Mucosa of descending colon (tissue), 3 donors: ENCODE measurements at regions not wholly inside any gene's neighbourhood (a gene's known extent, or its start where the extent isn't known, plus 50 kb on each side); places are given as distances from the start of the nearest gene placed in this dataset.

ENCODE experiments used
- ATAC-seq: fragments of 200-7000 bp; cut with Tn5 transposase; one replicate; pipeline ENCODE4 v1.9.1; 2020; ENCODE audit warnings: mild to moderate bottlenecking, moderate library complexity
- DNase-seq, 3 donors: peaks; one replicate each; pipeline ENCODE4 v3.0.0-alpha.2; 2020
- H3K36me3 ChIP-seq: fragments of 200-600 bp; one replicate; pipeline ENCODE4 v1.8.0; 2021; ENCODE audit warnings: low read depth, mild to moderate bottlenecking
- H3K4me1 ChIP-seq: fragments of 200-600 bp; one replicate; pipeline ENCODE4 v1.8.0; 2021; ENCODE audit warnings: low read depth, mild to moderate bottlenecking
- H3K4me3 ChIP-seq: fragments of 200-600 bp; one replicate; pipeline ENCODE4 v1.8.0; 2021; ENCODE audit warnings: mild to moderate bottlenecking
- H3K9me3 ChIP-seq: fragments of 200-600 bp; one replicate; pipeline ENCODE4 v1.8.0; 2021; ENCODE audit warnings: mild to moderate bottlenecking
- CTCF ChIP-seq: fragments of 200-600 bp; IDR thresholded peaks from one replicate; pipeline ENCODE4 v1.8.0; 2022; ENCODE audit warnings: antibody characterized with exemption, mild to moderate bottlenecking
- intact Hi-C, 2 donors: fragments of 100-400 bp; cut with DNase I in 1 of 2; cut with micrococcal nuclease in 1 of 2; formaldehyde crosslinking; loops; one replicate each; pipeline versions ENCODE4 v1.11.0 to v1.11.1; 2022; cut with DNase I, micrococcal nuclease
- donor health status: DM: no; HTN: no; CAD: no; lungs with moderate emphysema.
- donor health status: DM: no; HTN: no; CAD: no.
- donor health status: DM: no; HTN: yes; CAD: no.

DNA sequence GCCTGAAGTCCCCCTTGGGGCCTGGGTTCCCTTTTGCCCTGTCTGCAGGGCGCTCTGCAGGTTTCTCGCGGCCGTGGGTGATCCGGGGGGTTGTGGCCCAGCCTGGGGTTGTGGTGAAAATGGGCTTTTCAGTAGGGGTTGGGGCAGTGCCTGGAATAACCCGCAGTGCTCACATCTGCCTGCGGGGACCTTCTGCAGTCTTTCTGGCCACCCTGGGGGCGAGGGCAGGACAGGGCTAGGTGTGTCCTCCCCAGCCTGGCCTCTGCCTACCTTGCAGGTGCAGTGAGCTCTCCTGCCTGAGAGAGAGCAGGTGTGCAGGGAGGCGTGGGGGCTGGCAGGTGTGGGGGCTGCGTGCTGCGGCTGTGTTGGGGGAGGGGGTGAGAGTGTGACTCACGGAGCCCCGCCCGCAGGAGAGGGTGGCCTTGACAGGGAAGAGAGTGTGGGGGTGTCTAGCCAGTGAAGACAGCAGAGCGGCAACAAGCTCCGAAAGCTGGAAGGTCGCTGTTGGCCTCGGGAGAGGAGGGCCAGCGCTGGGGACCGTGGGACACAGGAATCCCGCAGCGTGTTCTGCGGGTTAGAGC lies 131.4 kb downstream of the MRPL36 start:
- no peak overlapping the region for H3K4me3 ChIP-seq
- H3K9me3 ChIP-seq = no peaks in the 10 kb centered on the region
- no peak for TF ChIP-seq CTCF
- DNase-seq (no peak), ATAC-seq (peak; percentile 17)
- intact Hi-C loops = no loop called here
- no peaks in the 10 kb centered on the region for H3K4me1 ChIP-seq
- H3K36me3 ChIP-seq = no peaks in the 10 kb centered on the region

GRCh38 chr5:1667648-1668140 lies 131.9 kb downstream of the MRPL36 start:
- TF ChIP-seq CTCF = no peak
- peak; percentile 8 for ATAC-seq
- H3K4me1 ChIP-seq = no peaks in the 10 kb centered on the region
- no peak for DNase-seq
- intact Hi-C loops = no loop called here
- H3K4me3 ChIP-seq = no peak overlapping the region
- no peaks in the 10 kb centered on the region for H3K9me3 ChIP-seq
- no peaks in the 10 kb centered on the region for H3K36me3 ChIP-seq

DNA sequence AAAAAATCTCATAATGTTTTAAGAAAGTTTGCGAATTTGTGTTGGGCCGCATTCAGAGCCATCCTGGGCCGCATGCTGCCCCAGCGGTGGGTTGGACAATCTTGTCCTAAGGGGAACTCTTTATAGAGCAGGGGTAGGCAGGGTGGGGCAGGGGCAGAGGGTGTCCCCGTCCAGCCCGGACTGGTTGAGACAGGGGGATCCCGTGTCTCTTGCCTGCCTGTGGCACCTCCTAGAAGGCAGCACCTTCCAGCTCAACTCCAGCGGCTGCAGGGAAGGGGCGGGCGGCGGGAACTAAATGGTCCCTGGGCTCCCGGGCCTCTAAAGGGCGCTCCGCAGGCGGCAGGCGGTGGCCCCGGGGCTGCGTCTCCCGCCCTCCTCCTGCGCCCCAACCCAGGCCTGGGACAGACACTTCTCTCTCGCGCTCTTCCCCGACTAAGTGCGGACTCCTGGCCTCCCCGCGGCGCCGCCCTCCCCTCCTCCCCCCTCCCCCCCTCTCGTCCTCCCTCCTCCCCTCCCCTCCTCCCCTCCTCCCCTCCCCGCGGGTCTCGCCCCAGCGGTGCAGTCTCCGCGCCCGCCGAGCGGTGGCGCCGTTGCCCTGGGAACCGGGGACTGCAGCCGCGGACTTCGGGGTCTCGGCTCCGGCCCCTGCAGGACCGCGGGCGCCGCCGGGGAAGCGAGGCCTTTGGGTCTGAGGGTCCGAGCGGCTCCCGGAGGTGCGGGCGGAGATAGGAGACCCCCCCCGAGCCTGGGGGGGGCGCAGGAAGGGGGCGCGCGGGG lies 132.6 kb downstream of the MRPL36 start:
- no peak for TF ChIP-seq CTCF
- DNase-seq = peak in 1 of 3 donors; percentile 54
- H3K9me3 ChIP-seq = no peaks in the 10 kb centered on the region
- peak; percentile 51 for ATAC-seq
- no peak overlapping the region for H3K4me3 ChIP-seq
- no peaks in the 10 kb centered on the region for H3K4me1 ChIP-seq
- intact Hi-C loops = no loop called here
- H3K36me3 ChIP-seq = no peaks in the 10 kb centered on the region

GRCh38 chr5:1666221-1666620 lies 133.4 kb downstream of the MRPL36 start:
- intact Hi-C loops = no loop called here
- DNase-seq = no peak
- Histone ChIP-seq H3K4me3 (no peak overlapping the region), H3K9me3 (no peaks in the 10 kb centered on the region), H3K36me3 (no peaks in the 10 kb centered on the region), H3K4me1 (no peaks in the 10 kb centered on the region)
- no peak for TF ChIP-seq CTCF
- no peak for ATAC-seq

GRCh38 chr5:1665803-1666202 lies 133.8 kb downstream of the MRPL36 start:
- no peaks in the 10 kb centered on the region for H3K4me1 ChIP-seq
- no peak overlapping the region for H3K4me3 ChIP-seq
- TF ChIP-seq CTCF = no peak
- H3K36me3 ChIP-seq = no peaks in the 10 kb centered on the region
- ATAC-seq (no peak), DNase-seq (no peak)
- no peaks in the 10 kb centered on the region for H3K9me3 ChIP-seq
- intact Hi-C loops = no loop called here
